Lung (tissue), 11 donors: ENCODE measurements at regions not wholly inside any gene's neighbourhood (a gene's known extent, or its start where the extent isn't known, plus 50 kb on each side); places are given as distances from the start of the nearest gene placed in this dataset.

Experiments used
- ATAC-seq: fragments of 200-7000 bp; cut with Tn5 transposase; one replicate; pipeline ENCODE4 v1.9.1; 2020; ENCODE audit warnings: moderate number of reproducible peaks; ENCODE audit not compliant: insufficient read depth, low FRiP score
- DNase-seq, 3 donors: peaks; one replicate each; pipeline ENCODE4 v3.0.0-alpha.2; 2013 to 2017
- H3K27ac ChIP-seq, 2 donors: one replicate each; pipeline ENCODE4 v1.5.1; 2013; ENCODE audit warnings: mild to moderate bottlenecking in 2 of 2, moderate library complexity in 2 of 2, control low read depth in 1 of 2, inconsistent platforms in 1 of 2, low read depth in 1 of 2, low read length in 1 of 2
- H3K27me3 ChIP-seq, 3 donors: one replicate each; pipeline ENCODE4 v1.5.1; 2013; ENCODE audit warnings: low read length in 2 of 3; ENCODE audit not compliant: control insufficient read depth in 3 of 3, insufficient read depth in 3 of 3
- H3K36me3 ChIP-seq, 4 donors: one replicate each; pipeline ENCODE4 v1.5.1; 2013; ENCODE audit warnings: low read length in 4 of 4, mild to moderate bottlenecking in 1 of 4, moderate library complexity in 1 of 4; ENCODE audit not compliant: control insufficient read depth in 4 of 4, insufficient read depth in 4 of 4
- H3K4me1 ChIP-seq, 5 donors: one replicate each; pipeline ENCODE4 v1.5.1; 2013; ENCODE audit warnings: low read length in 5 of 5, mild to moderate bottlenecking in 2 of 5, moderate library complexity in 1 of 5; ENCODE audit not compliant: control insufficient read depth in 5 of 5, insufficient read depth in 5 of 5
- H3K4me3 ChIP-seq: one replicate; pipeline ENCODE4 v1.5.1; 2013; ENCODE audit warnings: mild to moderate bottlenecking, control low read depth, moderate library complexity
- H3K9ac ChIP-seq, 2 donors: one replicate each; pipeline ENCODE4 v1.5.1; 2013; ENCODE audit warnings: low read length in 2 of 2, control low read depth in 1 of 2; ENCODE audit not compliant: insufficient read depth in 1 of 2
- H3K9me3 ChIP-seq, 4 donors: one replicate each; pipeline ENCODE4 v1.5.1; 2013; ENCODE audit warnings: low read length in 3 of 4, mild to moderate bottlenecking in 1 of 4, moderate library complexity in 1 of 4; ENCODE audit not compliant: control insufficient read depth in 4 of 4, insufficient read depth in 3 of 4
- WGBS, 2 donors: extraction: QIAGEN DNeasy Blood & Tissue Kit; methylation state at CpG; one replicate each; pipeline ENCODE4 v1.1.7; 2013; 5-methylcytosine and 5-hydroxymethylcytosine counted together
- TF ChIP-seq, protein P1 (sequence below): IDR thresholded peaks from 2 replicates; pipeline ENCODE4 v1.5.1; 2012; ENCODE audit warnings: mild to moderate bottlenecking; ENCODE audit errors: control extremely low read depth, extremely low read depth
- donor health status: control.
- donor health status: control.
- donor health status: Bipolar disorder and iron deficiency.
- donor health status: healthy.
- donor health status: DM: yes; HTN: yes; CAD: no.

DNA sequence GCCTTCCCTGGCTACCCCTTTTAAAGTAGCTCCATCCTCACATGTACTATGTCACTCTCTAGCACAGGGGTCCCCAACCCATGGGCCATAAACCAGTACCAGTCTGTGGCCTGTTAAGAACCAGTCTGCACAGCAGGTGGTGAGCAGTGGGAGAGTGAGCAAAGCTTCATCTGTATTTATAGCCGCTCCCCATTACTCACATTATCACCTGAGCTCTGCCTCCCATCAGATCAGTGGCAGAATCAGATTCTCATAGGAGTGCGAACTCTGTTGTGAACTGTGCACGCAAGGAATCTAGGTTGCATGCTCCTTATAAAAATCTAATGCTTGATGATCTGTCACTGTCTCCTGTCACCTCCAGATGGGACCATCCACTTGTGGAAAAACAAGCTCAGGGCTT is 116.6 kb upstream of the FOXD3 start:
- DNase-seq (no peak), ATAC-seq (no peak)
- TF ChIP-seq, protein P1, sequence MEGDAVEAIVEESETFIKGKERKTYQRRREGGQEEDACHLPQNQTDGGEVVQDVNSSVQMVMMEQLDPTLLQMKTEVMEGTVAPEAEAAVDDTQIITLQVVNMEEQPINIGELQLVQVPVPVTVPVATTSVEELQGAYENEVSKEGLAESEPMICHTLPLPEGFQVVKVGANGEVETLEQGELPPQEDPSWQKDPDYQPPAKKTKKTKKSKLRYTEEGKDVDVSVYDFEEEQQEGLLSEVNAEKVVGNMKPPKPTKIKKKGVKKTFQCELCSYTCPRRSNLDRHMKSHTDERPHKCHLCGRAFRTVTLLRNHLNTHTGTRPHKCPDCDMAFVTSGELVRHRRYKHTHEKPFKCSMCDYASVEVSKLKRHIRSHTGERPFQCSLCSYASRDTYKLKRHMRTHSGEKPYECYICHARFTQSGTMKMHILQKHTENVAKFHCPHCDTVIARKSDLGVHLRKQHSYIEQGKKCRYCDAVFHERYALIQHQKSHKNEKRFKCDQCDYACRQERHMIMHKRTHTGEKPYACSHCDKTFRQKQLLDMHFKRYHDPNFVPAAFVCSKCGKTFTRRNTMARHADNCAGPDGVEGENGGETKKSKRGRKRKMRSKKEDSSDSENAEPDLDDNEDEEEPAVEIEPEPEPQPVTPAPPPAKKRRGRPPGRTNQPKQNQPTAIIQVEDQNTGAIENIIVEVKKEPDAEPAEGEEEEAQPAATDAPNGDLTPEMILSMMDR = no peak
- peaks cover 0 to 3% (median 0%) of the 10 kb centered on the region in 5 donors for H3K4me1 ChIP-seq
- 92 to 93% methylated on average over 3 of the region's 3 CpGs for WGBS, 2 donors
- H3K4me3 ChIP-seq = no peak overlapping the region
- H3K27me3 ChIP-seq = peaks cover 3 to 58% (median 38%) of the 10 kb centered on the region in 3 donors
- no peak overlapping the region for H3K27ac ChIP-seq
- H3K9ac ChIP-seq = no peak overlapping the region
- H3K36me3 ChIP-seq = no peaks in the 10 kb centered on the region
- H3K9me3 ChIP-seq = no peaks in the 10 kb centered on the region

DNA sequence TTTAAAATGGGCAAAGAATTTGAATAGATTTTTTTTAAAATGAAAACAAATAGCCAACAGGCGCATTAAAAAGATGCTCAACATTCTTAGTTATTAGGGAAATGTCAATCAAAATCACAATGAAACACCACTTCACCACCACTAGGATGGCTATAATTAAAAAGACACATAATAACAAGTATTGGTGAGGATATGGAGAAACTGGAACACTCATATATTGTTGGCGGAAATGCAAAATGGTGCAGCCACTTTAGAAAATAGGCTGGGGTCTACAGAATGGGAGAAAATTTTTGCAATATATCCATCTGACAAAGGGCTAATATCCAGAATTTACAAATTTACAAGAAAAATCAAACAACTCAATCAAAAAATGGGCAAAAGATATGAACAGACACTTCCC is 107.8 kb upstream of the FOXD3 start:
- TF ChIP-seq, protein P1 = no peak
- H3K27ac ChIP-seq = no peak overlapping the region
- no peaks in the 10 kb centered on the region for H3K36me3 ChIP-seq
- no peak for DNase-seq
- no peaks in the 10 kb centered on the region for H3K4me1 ChIP-seq
- ATAC-seq = no peak
- 97% methylated on average over 2 of the region's 2 CpGs for WGBS, 2 donors
- no peak overlapping the region for H3K4me3 ChIP-seq
- H3K9me3 ChIP-seq = peaks cover 0 to 4% (median 1%) of the 10 kb centered on the region in 4 donors
- no peak overlapping the region for H3K9ac ChIP-seq
- peaks cover 0 to 25% (median 9%) of the 10 kb centered on the region in 3 donors for H3K27me3 ChIP-seq

DNA sequence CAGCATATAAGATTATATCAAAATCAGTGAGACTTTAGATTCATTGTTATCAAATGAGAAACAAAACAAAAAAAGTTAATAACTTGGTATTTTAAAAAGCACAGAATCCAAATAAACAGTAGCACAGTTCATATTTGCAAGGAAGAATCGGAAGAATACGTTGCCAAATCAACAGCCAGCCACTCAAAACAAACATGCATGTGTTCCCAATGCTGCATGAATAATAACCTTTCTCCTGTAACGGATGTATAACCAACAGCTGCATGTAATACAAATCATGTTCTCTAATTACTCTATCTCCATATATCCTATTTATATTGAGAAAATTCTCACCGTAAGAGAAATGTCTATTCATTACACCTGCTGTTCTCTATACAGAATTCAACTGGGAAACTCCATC is 98.9 kb upstream of the FOXD3 start:
- ATAC-seq = no peak
- WGBS, 2 donors = 64 to 74% methylated on average over 4 of the region's 4 CpGs
- H3K36me3 ChIP-seq = no peaks in the 10 kb centered on the region

More for the DNA sequence above, 98.9 kb upstream of the FOXD3 start:
- Histone ChIP-seq H3K27ac (no peak overlapping the region), H3K4me3 (no peak overlapping the region), H3K27me3 (peaks cover 0 to 7% (median 5%) of the 10 kb centered on the region in 3 donors), H3K9ac (no peak overlapping the region), H3K4me1 (no peaks in the 10 kb centered on the region), H3K9me3 (no peaks in the 10 kb centered on the region)
- TF ChIP-seq, protein P1 = no peak
- no peak for DNase-seq
